LNCaP clone FGC (cell line): ENCODE measurements at regions not wholly inside any gene's neighbourhood (a gene's known extent, or its start where the extent isn't known, plus 50 kb on each side); places are given as distances from the start of the nearest gene placed in this dataset.

Experiments used
- DNase-seq: peaks from one replicate; pipeline ENCODE4 v3.0.0-alpha.2; 2011; ENCODE audit warnings: low read depth
- H3K4me3 ChIP-seq: 2 replicates; pipeline ENCODE4 v1.5.1; 2011; ENCODE audit warnings: mild to moderate bottlenecking, low read depth, low read length, control low read depth
- TF ChIP-seq, protein P1 (sequence below): IDR thresholded peaks from 2 replicates; pipeline ENCODE4 v1.5.1; 2012; ENCODE audit warnings: mild to moderate bottlenecking; ENCODE audit not compliant: control insufficient read depth, insufficient read depth; ENCODE audit errors: extremely low read depth

- TF ChIP-seq, protein P1, sequence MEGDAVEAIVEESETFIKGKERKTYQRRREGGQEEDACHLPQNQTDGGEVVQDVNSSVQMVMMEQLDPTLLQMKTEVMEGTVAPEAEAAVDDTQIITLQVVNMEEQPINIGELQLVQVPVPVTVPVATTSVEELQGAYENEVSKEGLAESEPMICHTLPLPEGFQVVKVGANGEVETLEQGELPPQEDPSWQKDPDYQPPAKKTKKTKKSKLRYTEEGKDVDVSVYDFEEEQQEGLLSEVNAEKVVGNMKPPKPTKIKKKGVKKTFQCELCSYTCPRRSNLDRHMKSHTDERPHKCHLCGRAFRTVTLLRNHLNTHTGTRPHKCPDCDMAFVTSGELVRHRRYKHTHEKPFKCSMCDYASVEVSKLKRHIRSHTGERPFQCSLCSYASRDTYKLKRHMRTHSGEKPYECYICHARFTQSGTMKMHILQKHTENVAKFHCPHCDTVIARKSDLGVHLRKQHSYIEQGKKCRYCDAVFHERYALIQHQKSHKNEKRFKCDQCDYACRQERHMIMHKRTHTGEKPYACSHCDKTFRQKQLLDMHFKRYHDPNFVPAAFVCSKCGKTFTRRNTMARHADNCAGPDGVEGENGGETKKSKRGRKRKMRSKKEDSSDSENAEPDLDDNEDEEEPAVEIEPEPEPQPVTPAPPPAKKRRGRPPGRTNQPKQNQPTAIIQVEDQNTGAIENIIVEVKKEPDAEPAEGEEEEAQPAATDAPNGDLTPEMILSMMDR, result no peak
- no peak overlapping the region for H3K4me3 ChIP-seq
- no peak for DNase-seq
These were observed 475.6 kb downstream of the MIAT start for GRCh38 chr22:27133019-27133431.

- DNase-seq, result no peak
- no peak overlapping the region for H3K4me3 ChIP-seq
- TF ChIP-seq, protein P1, result no peak
These were observed 476.4 kb downstream of the MIAT start for GRCh38 chr22:27133681-27134314.

DNA sequence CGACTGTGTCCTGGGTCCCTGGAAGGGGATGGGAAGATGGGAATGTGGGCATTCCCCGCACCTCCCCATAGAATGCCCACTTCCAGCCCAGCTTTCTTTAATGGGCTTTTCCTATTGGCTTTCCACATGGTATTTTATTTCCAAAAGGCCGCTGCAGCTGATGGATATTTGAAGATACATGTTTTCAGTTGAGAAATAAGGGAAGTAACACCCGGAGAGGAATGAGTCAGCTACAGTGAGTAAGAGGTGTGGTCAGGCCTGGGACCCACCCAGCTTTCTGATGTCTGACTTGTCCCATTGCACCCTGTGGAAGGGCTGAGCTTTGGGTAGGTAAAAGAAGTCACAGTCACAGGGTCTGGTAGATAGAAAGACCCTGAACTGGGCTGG, 476.9 kb downstream of the MIAT start:
- H3K4me3 ChIP-seq, result no peak overlapping the region
- TF ChIP-seq, protein P1, result no peak
- no peak for DNase-seq

GRCh38 chr22:27135031-27135981, 477.9 kb downstream of the MIAT start:
- TF ChIP-seq, protein P1, result no peak
- no peak for DNase-seq
- no peak overlapping the region for H3K4me3 ChIP-seq

- no peak for DNase-seq
- H3K4me3 ChIP-seq, result no peak overlapping the region
- TF ChIP-seq, protein P1, result no peak
These were observed 479.2 kb downstream of the MIAT start for GRCh38 chr22:27136596-27136995.

DNA sequence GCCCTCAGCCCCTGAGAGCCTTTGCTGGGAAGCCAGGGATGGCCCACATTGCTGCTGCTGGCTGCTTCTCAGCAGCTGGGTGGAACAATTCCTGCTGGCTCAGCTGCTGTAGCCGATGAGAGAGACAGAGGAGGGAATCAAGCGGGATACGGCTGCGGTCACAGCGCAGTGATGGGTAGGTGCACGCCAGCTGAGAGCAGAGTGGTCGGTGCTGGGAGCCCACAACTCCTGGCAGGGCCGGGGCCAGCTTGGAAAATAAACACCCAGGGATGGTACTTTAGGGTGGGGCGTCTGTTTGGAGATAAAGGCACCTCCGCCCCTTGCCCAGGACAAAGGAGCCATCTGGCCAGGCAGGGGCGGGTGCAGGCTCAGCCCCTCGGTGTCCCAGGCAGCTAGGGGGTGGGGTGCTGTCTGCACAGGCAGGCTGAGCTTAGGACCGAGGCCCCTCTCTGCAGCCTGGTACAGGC, 480.5 kb downstream of the MIAT start:
- DNase-seq, result no peak

More for the DNA sequence above, 480.5 kb downstream of the MIAT start:
- H3K4me3 ChIP-seq, result no peak overlapping the region
- TF ChIP-seq, protein P1, result no peak
